ENCODE measurements at regions not wholly inside any gene's neighbourhood (a gene's known extent, or its start where the extent isn't known, plus 50 kb on each side); places are given as distances from the start of the nearest gene placed in this dataset.

DNA sequence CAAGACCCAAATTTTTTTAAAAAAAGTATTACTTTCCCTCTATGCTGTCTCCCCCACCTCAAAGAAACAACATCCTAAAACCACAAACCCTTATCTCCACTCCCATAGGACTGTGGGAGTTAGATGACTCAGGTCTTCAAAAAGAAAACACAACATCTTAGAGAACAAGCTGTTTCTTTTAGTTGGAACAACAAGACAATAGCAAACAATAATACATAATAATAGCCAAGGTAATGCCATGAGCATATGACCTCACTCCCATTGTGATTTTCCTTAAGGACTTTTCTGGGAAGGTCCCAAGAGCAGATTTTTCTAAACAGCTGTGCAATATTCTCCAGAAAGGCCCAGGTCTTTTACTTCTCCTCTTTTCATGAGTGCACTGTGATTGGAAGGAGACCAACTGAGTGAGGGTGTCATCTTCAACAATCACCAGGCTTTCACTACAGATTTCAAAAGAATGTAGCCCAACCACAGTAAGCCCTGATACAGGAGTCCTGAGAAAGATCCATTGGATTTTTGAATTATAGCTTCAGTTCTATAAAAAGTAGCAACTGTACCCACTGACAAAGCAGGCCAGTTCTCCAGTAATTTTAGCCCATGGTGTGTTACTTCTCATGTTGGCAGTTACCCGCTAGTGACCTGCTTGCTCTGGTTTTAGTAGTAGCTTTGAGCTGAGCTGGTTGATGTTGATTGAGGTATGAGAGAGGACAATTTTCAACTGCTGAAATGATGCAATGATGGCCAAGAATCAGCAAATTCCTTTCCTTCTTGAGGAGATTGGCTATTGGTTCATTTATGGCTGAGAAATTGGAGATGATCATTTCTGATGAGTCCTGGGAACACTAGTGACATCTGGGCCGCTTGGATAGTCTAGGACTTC, 144.5 kb upstream of the TCF4 start:
- peak; percentile 35 for ATAC-seq (ENCODE audit: low read depth)
- no peak overlapping the region for H3K27ac ChIP-seq (ENCODE audit: insufficient read depth, low read length)
- intact Hi-C loops (cut with micrococcal nuclease) (no loop called here), dilution Hi-C loops (cut with HindIII; ENCODE audit: low sequenced_read_pairs, unreplicated experiment) (no loop called here), in situ Hi-C loops (cut with MboI; ENCODE audit: low sequenced_read_pairs) (no loop called here)
- H3K9me3 ChIP-seq (ENCODE audit: control insufficient read depth, insufficient read depth, low read length): no peaks in the 10 kb centered on the region
- CTCF ChIA-PET: interaction anchor here (1.1 kb wide), 1 partner anchor 10 kb away, joined by 4 read pairs; no protein-coding TSS in a partner anchor
- no peak overlapping the region for H3K56ac ChIP-seq (ENCODE audit: extremely low read depth, insufficient read depth, low read length)
- no peak overlapping the region for H2BK15ac ChIP-seq (ENCODE audit: low read depth, low read length)
- no CpG with 5 or more reads among the region's 2 CpGs for WGBS, 2 experiments (ENCODE audit: extremely low coverage in 2 of 2, insufficient read length in 1 of 2)
- no peak overlapping the region for H4K5ac ChIP-seq (ENCODE audit: low read depth, low read length)
- DNase-seq: peak; percentile 54
- no peaks in the 10 kb centered on the region for H3K36me3 ChIP-seq (ENCODE audit: control insufficient read depth, insufficient read depth, low read length)
- TF ChIP-seq CEBPB (IDR thresholded peaks at IDR 0.05; ENCODE audit: low read depth, low read length) (peak; percentile 56), RCOR1 (IDR thresholded peaks at IDR 0.05; ENCODE audit: insufficient replicate concordance, low read length) (no peak)
- no peak overlapping the region for H4K91ac ChIP-seq (ENCODE audit: insufficient read depth, low read depth, low read length)
- H3K14ac ChIP-seq (replicated peaks; ENCODE audit: low read depth, low read length): no peak overlapping the region
- H3K4me1 ChIP-seq (ENCODE audit: control insufficient read depth, insufficient read depth, low read length): peaks cover 3% of the 10 kb centered on the region; the same call in 1 of the 2 replicates
- no peak overlapping the region for H3K4ac ChIP-seq (ENCODE audit: low read depth, low read length)
- H3K4me2 ChIP-seq (ENCODE audit: low read depth, low read length): peak overlapping the region; percentile 16; the same call in 1 of the 2 replicates
- H4K8ac ChIP-seq (ENCODE audit: low read depth in 2 of 2, low read length in 2 of 2): no peak overlapping the region
- H2BK5ac ChIP-seq (ENCODE audit: low read depth, low read length, poor library complexity, severe bottlenecking): no peak overlapping the region
- no peaks in the 10 kb centered on the region for H4K20me1 ChIP-seq (ENCODE audit: insufficient read depth, low read length)
- no peak overlapping the region for H2BK20ac ChIP-seq (ENCODE audit: low read depth, low read length)
- H3K9me1 ChIP-seq (ENCODE audit: insufficient read depth, low read length): no peaks in the 10 kb centered on the region
- no peaks in the 10 kb centered on the region for H3K27me3 ChIP-seq (ENCODE audit: control insufficient read depth, insufficient read depth, low read length)
- H2AFZ ChIP-seq (replicated peaks; ENCODE audit: low read length, poor library complexity): no peak overlapping the region
- no peaks in the 10 kb centered on the region for H3K79me1 ChIP-seq (ENCODE audit: low read depth in 1 of 2, low read length in 2 of 2)
- no peak overlapping the region for H2AK9ac ChIP-seq (replicated peaks; ENCODE audit: low read depth, low read length, poor library complexity)
- no peak overlapping the region for H2BK120ac ChIP-seq (ENCODE audit: low read depth, low read length)
- no peak overlapping the region for H3K9ac ChIP-seq (ENCODE audit: low read depth, low read length)
- H3K23ac ChIP-seq (ENCODE audit: low read depth, low read length): no peak overlapping the region
- no TSS peak for BruUV-seq (replicated peaks)
- POLR2A ChIA-PET (ENCODE audit: unreplicated experiment): no interaction called here
- no peak overlapping the region for H2AK5ac ChIP-seq (ENCODE audit: low read depth, low read length)
- H3K4me3 ChIP-seq (ENCODE audit: insufficient read depth, low read depth, low read length): no peak overlapping the region
- H3K18ac ChIP-seq (ENCODE audit: low read depth, low read length): no peak overlapping the region

All from IMR-90 (cell line).